GM23338 (cell line): ENCODE measurements at regions not wholly inside any gene's neighbourhood (a gene's known extent, or its start where the extent isn't known, plus 50 kb on each side); places are given as distances from the start of the nearest gene placed in this dataset.

Experiments
- ATAC-seq: fragments of 200-7000 bp; cut with Tn5 transposase; 3 replicates; pipeline ENCODE4 v1.9.1; 2020
- DNase-seq: peaks from one replicate; pipeline ENCODE4 v3.0.0-alpha.2; 2015; ENCODE audit warnings: low spot score
- H2AFZ ChIP-seq: fragments of 200-600 bp; sonication (generic); 2 replicates; pipeline ENCODE4 v1.8.0; 2016; ENCODE audit warnings: antibody characterized with exemption, mild to moderate bottlenecking, moderate library complexity
- H3F3A ChIP-seq: fragments of 200-600 bp; sonication (generic); replicated peaks from 2 replicates; pipeline ENCODE4 v1.8.0; 2017; ENCODE audit warnings: antibody characterized with exemption, mixed run types, low read depth
- H3K27ac ChIP-seq: fragments of 200-600 bp; sonication (generic); 2 replicates; pipeline ENCODE4 v1.6.1; 2016; ENCODE audit warnings: low read depth
- H3K27me3 ChIP-seq: fragments of 200-600 bp; sonication (generic); 2 replicates; pipeline ENCODE4 v1.8.0; 2016; ENCODE audit warnings: mild to moderate bottlenecking, mixed run types, moderate library complexity; ENCODE audit not compliant: insufficient read depth
- H3K36me3 ChIP-seq: fragments of 200-600 bp; sonication (generic); 2 replicates; pipeline ENCODE4 v1.8.0; 2016; ENCODE audit warnings: mild to moderate bottlenecking; ENCODE audit not compliant: insufficient read depth
- H3K4me1 ChIP-seq: fragments of 200-600 bp; sonication (generic); 2 replicates; pipeline ENCODE4 v1.8.0; 2016; ENCODE audit warnings: mild to moderate bottlenecking, moderate library complexity; ENCODE audit not compliant: insufficient read depth
- H3K4me2 ChIP-seq: fragments of 200-600 bp; sonication (generic); 2 replicates; pipeline ENCODE4 v1.7.1; 2017; ENCODE audit warnings: mixed run types
- H3K4me3 ChIP-seq: fragments of 200-600 bp; sonication (generic); 2 replicates; pipeline ENCODE4 v1.6.1; 2016; ENCODE audit warnings: mixed run types
- H3K79me2 ChIP-seq: fragments of 200-600 bp; sonication (generic); replicated peaks from 2 replicates; pipeline ENCODE4 v1.8.0; 2017; ENCODE audit warnings: mild to moderate bottlenecking; ENCODE audit not compliant: insufficient read depth
- H3K9me2 ChIP-seq: fragments of 200-600 bp; sonication (generic); 2 replicates; pipeline ENCODE4 v1.8.0; 2017; ENCODE audit not compliant: insufficient read depth
- H4K20me1 ChIP-seq: fragments of 200-600 bp; sonication (generic); replicated peaks from 2 replicates; pipeline ENCODE4 v1.8.0; 2017; ENCODE audit warnings: mild to moderate bottlenecking; ENCODE audit not compliant: insufficient read depth
- H3K27ac Mint-ChIP-seq: 2 replicates; pipeline ENCODE4 v1.8.0; 2020; ENCODE audit warnings: inconsistent platforms, mild to moderate bottlenecking, moderate library complexity, mixed read lengths
- H3K27me3 Mint-ChIP-seq: 3 replicates; pipeline ENCODE4 v1.8.0; 2022; ENCODE audit warnings: low read depth, mild to moderate bottlenecking, moderate library complexity, mixed read lengths, inconsistent platforms; ENCODE audit not compliant: insufficient read depth, poor library complexity
- H3K36me3 Mint-ChIP-seq: 3 replicates; pipeline ENCODE4 v1.8.0; 2021; ENCODE audit warnings: low read depth, mild to moderate bottlenecking, inconsistent platforms, moderate library complexity, mixed read lengths
- H3K4me1 Mint-ChIP-seq: 3 replicates; pipeline ENCODE4 v1.8.0; 2020; ENCODE audit warnings: mild to moderate bottlenecking, inconsistent platforms, mixed read lengths
- H3K4me3 Mint-ChIP-seq: 3 replicates; pipeline ENCODE4 v1.8.0; 2021; ENCODE audit warnings: moderate library complexity, mild to moderate bottlenecking, inconsistent platforms, mixed read lengths
- H3K9me3 Mint-ChIP-seq: 3 replicates; pipeline ENCODE4 v1.8.0; 2020; ENCODE audit warnings: moderate library complexity, mild to moderate bottlenecking, inconsistent platforms, mixed read lengths
- CREB1 ChIP-seq: fragments of 250-450 bp; sonication (Bioruptor Pico); IDR thresholded peaks from 2 replicates; pipeline ENCODE4 v1.5.0; 2020; ENCODE audit warnings: low read depth, mild to moderate bottlenecking, moderate library complexity
- CTCF ChIP-seq, 2 experiments: fragments of 200-600 bp in 1 of 2; sonication (generic) in 1 of 2; conservative IDR thresholded peaks; 2 replicates each; pipeline versions ENCODE4 v1.5.1 to v1.6.1; 2016 to 2017; ENCODE audit warnings: antibody characterized with exemption in 2 of 2, low read depth in 2 of 2, mild to moderate bottlenecking in 2 of 2, moderate library complexity in 1 of 2
- ETS1 ChIP-seq: IDR thresholded peaks from 2 replicates; pipeline ENCODE4 v1.6.1; 2016; ENCODE audit warnings: antibody characterized with exemption
- EZH2 ChIP-seq: fragments of 200-600 bp; sonication (generic); IDR thresholded peaks from one replicate; pipeline ENCODE4 v1.8.0; 2017; ENCODE audit warnings: antibody characterized with exemption, mild to moderate bottlenecking, low read depth; ENCODE audit not compliant: unreplicated experiment
- EZH2phosphoT487 ChIP-seq: fragments of 200-600 bp; sonication (generic); IDR thresholded peaks from one replicate; pipeline ENCODE4 v1.8.1; 2018; ENCODE audit warnings: antibody characterized with exemption; ENCODE audit not compliant: unreplicated experiment
- JUNB ChIP-seq: IDR thresholded peaks from one replicate; pipeline ENCODE4 v1.6.1; 2016; ENCODE audit warnings: antibody characterized with exemption; ENCODE audit not compliant: unreplicated experiment
- NANOG ChIP-seq: IDR thresholded peaks from 2 replicates; pipeline ENCODE4 v1.6.1; 2016; ENCODE audit warnings: antibody characterized with exemption, borderline replicate concordance
- POLR2AphosphoS5 ChIP-seq: IDR thresholded peaks from 2 replicates; pipeline ENCODE4 v1.6.1; 2016; ENCODE audit warnings: antibody characterized with exemption, low read depth
- REST ChIP-seq: IDR thresholded peaks from one replicate; pipeline ENCODE4 v1.6.1; 2018; ENCODE audit warnings: antibody characterized with exemption; ENCODE audit not compliant: unreplicated experiment
- STAT1 ChIP-seq: IDR thresholded peaks from one replicate; pipeline ENCODE4 v1.6.1; 2016; ENCODE audit warnings: antibody characterized with exemption; ENCODE audit not compliant: unreplicated experiment
- ZNF114 ChIP-seq: fragments of 250-450 bp; sonication (Bioruptor Pico); IDR thresholded peaks from 2 replicates; pipeline ENCODE4 v1.5.0; 2020; ENCODE audit warnings: mild to moderate bottlenecking, moderate library complexity
- ZNF331 ChIP-seq: fragments of 250-450 bp; sonication (Bioruptor Pico); IDR thresholded peaks from 2 replicates; pipeline ENCODE4 v1.5.0; 2020; ENCODE audit warnings: low read depth, mild to moderate bottlenecking, moderate library complexity
- TF ChIP-seq, protein P1 (sequence below): fragments of 250-450 bp; sonication (Bioruptor Pico); IDR thresholded peaks from 2 replicates; pipeline ENCODE4 v1.5.0; 2020; ENCODE audit warnings: mild to moderate bottlenecking, moderate library complexity

DNA sequence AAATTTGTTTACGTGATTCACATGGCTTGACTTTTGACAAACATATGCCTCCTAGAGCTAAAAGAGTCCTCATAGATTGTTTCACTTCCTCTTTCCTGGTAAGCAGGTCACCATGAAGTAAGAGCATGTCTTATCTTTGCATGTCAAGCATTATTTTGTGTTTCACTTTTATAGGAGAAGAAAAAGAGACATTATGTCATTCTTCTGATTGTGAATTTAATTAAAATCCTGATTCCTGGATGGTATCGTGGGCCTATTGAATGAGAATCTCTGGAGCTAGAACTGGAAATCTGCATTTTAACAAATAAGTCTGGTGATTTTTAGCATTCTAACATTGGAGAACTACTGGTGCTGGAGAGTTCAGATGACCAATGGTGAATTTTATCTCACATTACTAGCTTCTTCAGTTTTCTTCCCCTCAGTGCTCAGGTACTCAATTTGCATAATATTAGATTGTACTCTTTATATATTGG is 218.6 kb upstream of the ATP2B1 start:
- no peaks in the 10 kb centered on the region for H3K36me3 Mint-ChIP-seq
- Histone ChIP-seq H3K27ac (no peak overlapping the region), H3K9me2 (no peaks in the 10 kb centered on the region), H3K36me3 (no peaks in the 10 kb centered on the region), H3K79me2 (no peaks in the 10 kb centered on the region), H4K20me1 (no peaks in the 10 kb centered on the region), H3K4me2 (no peak overlapping the region), H3K4me3 (no peak overlapping the region), H3K27me3 (no peaks in the 10 kb centered on the region), H2AFZ (no peak overlapping the region), H3K4me1 (peaks cover 7% of the 10 kb centered on the region), H3F3A (no peaks in the 10 kb centered on the region)
- peaks cover 9% of the 10 kb centered on the region; the same call in 2 of the 3 replicates for H3K4me1 Mint-ChIP-seq
- H3K27me3 Mint-ChIP-seq = no peaks in the 10 kb centered on the region
- ATAC-seq (no peak), DNase-seq (no peak)
- no peaks in the 10 kb centered on the region for H3K9me3 Mint-ChIP-seq
- H3K27ac Mint-ChIP-seq = no peak overlapping the region
- TF ChIP-seq REST = no peak
- no peak for TF ChIP-seq ZNF331
- no peak for TF ChIP-seq CREB1 (CRISPR knock-in tag)
- TF ChIP-seq, protein P1, sequence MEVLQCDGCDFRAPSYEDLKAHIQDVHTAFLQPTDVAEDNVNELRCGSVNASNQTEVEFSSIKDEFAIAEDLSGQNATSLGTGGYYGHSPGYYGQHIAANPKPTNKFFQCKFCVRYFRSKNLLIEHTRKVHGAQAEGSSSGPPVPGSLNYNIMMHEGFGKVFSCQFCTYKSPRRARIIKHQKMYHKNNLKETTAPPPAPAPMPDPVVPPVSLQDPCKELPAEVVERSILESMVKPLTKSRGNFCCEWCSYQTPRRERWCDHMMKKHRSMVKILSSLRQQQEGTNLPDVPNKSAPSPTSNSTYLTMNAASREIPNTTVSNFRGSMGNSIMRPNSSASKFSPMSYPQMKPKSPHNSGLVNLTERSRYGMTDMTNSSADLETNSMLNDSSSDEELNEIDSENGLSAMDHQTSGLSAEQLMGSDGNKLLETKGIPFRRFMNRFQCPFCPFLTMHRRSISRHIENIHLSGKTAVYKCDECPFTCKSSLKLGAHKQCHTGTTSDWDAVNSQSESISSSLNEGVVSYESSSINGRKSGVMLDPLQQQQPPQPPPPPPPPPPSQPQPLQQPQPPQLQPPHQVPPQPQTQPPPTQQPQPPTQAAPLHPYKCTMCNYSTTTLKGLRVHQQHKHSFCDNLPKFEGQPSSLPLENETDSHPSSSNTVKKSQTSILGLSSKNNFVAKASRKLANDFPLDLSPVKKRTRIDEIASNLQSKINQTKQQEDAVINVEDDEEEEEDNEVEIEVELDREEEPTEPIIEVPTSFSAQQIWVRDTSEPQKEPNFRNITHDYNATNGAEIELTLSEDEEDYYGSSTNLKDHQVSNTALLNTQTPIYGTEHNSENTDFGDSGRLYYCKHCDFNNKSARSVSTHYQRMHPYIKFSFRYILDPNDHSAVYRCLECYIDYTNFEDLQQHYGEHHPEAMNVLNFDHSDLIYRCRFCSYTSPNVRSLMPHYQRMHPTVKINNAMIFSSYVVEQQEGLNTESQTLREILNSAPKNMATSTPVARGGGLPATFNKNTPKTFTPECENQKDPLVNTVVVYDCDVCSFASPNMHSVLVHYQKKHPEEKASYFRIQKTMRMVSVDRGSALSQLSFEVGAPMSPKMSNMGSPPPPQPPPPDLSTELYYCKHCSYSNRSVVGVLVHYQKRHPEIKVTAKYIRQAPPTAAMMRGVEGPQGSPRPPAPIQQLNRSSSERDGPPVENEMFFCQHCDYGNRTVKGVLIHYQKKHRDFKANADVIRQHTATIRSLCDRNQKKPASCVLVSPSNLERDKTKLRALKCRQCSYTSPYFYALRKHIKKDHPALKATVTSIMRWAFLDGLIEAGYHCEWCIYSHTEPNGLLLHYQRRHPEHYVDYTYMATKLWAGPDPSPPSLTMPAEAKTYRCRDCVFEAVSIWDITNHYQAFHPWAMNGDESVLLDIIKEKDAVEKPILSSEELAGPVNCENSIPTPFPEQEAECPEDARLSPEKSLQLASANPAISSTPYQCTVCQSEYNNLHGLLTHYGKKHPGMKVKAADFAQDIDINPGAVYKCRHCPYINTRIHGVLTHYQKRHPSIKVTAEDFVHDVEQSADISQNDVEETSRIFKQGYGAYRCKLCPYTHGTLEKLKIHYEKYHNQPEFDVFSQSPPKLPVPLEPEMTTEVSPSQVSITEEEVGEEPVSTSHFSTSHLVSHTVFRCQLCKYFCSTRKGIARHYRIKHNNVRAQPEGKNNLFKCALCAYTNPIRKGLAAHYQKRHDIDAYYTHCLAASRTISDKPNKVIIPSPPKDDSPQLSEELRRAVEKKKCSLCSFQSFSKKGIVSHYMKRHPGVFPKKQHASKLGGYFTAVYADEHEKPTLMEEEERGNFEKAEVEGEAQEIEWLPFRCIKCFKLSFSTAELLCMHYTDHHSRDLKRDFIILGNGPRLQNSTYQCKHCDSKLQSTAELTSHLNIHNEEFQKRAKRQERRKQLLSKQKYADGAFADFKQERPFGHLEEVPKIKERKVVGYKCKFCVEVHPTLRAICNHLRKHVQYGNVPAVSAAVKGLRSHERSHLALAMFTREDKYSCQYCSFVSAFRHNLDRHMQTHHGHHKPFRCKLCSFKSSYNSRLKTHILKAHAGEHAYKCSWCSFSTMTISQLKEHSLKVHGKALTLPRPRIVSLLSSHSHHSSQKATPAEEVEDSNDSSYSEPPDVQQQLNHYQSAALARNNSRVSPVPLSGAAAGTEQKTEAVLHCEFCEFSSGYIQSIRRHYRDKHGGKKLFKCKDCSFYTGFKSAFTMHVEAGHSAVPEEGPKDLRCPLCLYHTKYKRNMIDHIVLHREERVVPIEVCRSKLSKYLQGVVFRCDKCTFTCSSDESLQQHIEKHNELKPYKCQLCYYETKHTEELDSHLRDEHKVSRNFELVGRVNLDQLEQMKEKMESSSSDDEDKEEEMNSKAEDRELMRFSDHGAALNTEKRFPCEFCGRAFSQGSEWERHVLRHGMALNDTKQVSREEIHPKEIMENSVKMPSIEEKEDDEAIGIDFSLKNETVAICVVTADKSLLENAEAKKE (CRISPR knock-in tag) = no peak
- TF ChIP-seq EZH2phosphoT487 = no peak
- no peak for TF ChIP-seq ZNF114
- no peak for TF ChIP-seq NANOG
- no peak for TF ChIP-seq CTCF (conservative IDR thresholded peaks at IDR 0.05; ENCODE audit: low read depth in 2 of 2)
- TF ChIP-seq STAT1 = no peak
- no peak for TF ChIP-seq JUNB
- no peak for TF ChIP-seq ETS1
- no peak for TF ChIP-seq POLR2AphosphoS5
- no peak for TF ChIP-seq EZH2
- H3K4me3 Mint-ChIP-seq = no peak overlapping the region
